SU-DHL-6 (cell line): ENCODE measurements at regions not wholly inside any gene's neighbourhood (a gene's known extent, or its start where the extent isn't known, plus 50 kb on each side); places are given as distances from the start of the nearest gene placed in this dataset.

Experiments
- H2AFZ ChIP-seq: fragments of 200-600 bp; sonication (generic); 2 replicates; pipeline ENCODE4 v1.6.1; 2014; ENCODE audit warnings: low read depth, mild to moderate bottlenecking, moderate library complexity, mixed read lengths, antibody characterized with exemption, low read length; ENCODE audit not compliant: severe bottlenecking
- H3F3A ChIP-seq: fragments of 200-600 bp; shearing (Covaris generic); 2 replicates; pipeline ENCODE4 v1.6.0; 2016; ENCODE audit warnings: antibody characterized with exemption, mild to moderate bottlenecking; ENCODE audit not compliant: insufficient read depth
- H3K27ac ChIP-seq: fragments of 200-600 bp; sonication (generic); 2 replicates; pipeline ENCODE4 v1.5.1; 2016; ENCODE audit warnings: low read depth, mild to moderate bottlenecking, low read length, moderate library complexity, mixed read lengths
- H3K27me3 ChIP-seq: fragments of 200-600 bp; sonication (generic), shearing (Covaris generic); 2 replicates; pipeline ENCODE4 v1.6.0; 2014; ENCODE audit warnings: mild to moderate bottlenecking, low read length
- H3K36me3 ChIP-seq: fragments of 200-600 bp; sonication (generic); 2 replicates; pipeline ENCODE4 v1.6.1; 2014; ENCODE audit warnings: mild to moderate bottlenecking, low read length, mixed read lengths
- H3K4me2 ChIP-seq: fragments of 300-600, 200-600 bp; shearing (Covaris generic), sonication (generic); 2 replicates; pipeline ENCODE4 v1.6.0; 2014; ENCODE audit warnings: low read length, low read depth, mild to moderate bottlenecking; ENCODE audit not compliant: poor library complexity, severe bottlenecking
- H3K4me3 ChIP-seq: fragments of 200-600 bp; sonication (generic); 2 replicates; pipeline ENCODE4 v1.5.1; 2014; ENCODE audit warnings: antibody characterized with exemption, low read length, mild to moderate bottlenecking, mixed read lengths; ENCODE audit not compliant: insufficient read depth, poor library complexity, severe bottlenecking
- H3K79me2 ChIP-seq: fragments of 200-600 bp; sonication (generic); 2 replicates; pipeline ENCODE4 v1.6.1; 2014; ENCODE audit warnings: mild to moderate bottlenecking, low read length, moderate library complexity; ENCODE audit not compliant: insufficient read depth
- H3K9ac ChIP-seq: fragments of 200-600 bp; sonication (generic); 2 replicates; pipeline ENCODE4 v1.7.0; 2014; ENCODE audit warnings: mild to moderate bottlenecking, low read length
- H3K9me2 ChIP-seq: fragments of 200-600 bp; sonication (generic); replicated peaks from 2 replicates; pipeline ENCODE4 v1.6.1; 2014; ENCODE audit warnings: low read length; ENCODE audit not compliant: insufficient read depth
- H3K9me3 ChIP-seq: fragments of 200-600 bp; sonication (generic); 2 replicates; pipeline ENCODE4 v1.6.1; 2014; ENCODE audit warnings: low read length, mixed read lengths; ENCODE audit not compliant: insufficient read depth
- H4K20me1 ChIP-seq: fragments of 200-600 bp; sonication (generic); 2 replicates; pipeline ENCODE4 v1.6.1; 2014; ENCODE audit warnings: low read depth, mild to moderate bottlenecking, antibody characterized with exemption, low read length, moderate library complexity, mixed read lengths
- CTCF ChIP-seq: fragments of 200-600 bp; sonication (generic); IDR thresholded peaks from one replicate; pipeline ENCODE4 v1.5.1; 2017; ENCODE audit warnings: antibody characterized with exemption, mild to moderate bottlenecking, low read length, moderate library complexity; ENCODE audit not compliant: insufficient read depth, poor library complexity, severe bottlenecking
- EZH2phosphoT487 ChIP-seq: fragments of 200-600 bp; sonication (generic), shearing (Covaris generic); conservative IDR thresholded peaks from 2 replicates; pipeline ENCODE4 v1.6.1; 2018; ENCODE audit warnings: mild to moderate bottlenecking, antibody characterized with exemption, low read length, moderate library complexity, mixed read lengths

GRCh38 chr11:19349340-19350025 is 108.7 kb upstream of the E2F8 start:
- Histone ChIP-seq H3K4me3 (no peak overlapping the region), H3K9me3 (no peaks in the 10 kb centered on the region), H3F3A (no peaks in the 10 kb centered on the region), H3K79me2 (no peaks in the 10 kb centered on the region), H2AFZ (no peak overlapping the region), H4K20me1 (no peaks in the 10 kb centered on the region), H3K27me3 (peaks cover 3% of the 10 kb centered on the region; the same call in 1 of the 2 replicates), H3K4me2 (no peak overlapping the region), H3K9me2 (no peaks in the 10 kb centered on the region), H3K27ac (no peak overlapping the region), H3K9ac (no peak overlapping the region), H3K36me3 (no peaks in the 10 kb centered on the region)
- TF ChIP-seq CTCF (no peak), EZH2phosphoT487 (no peak)

- Histone ChIP-seq H3K27me3 (peaks cover 3% of the 10 kb centered on the region; the same call in 1 of the 2 replicates), H3K9me3 (no peaks in the 10 kb centered on the region), H3K9ac (no peak overlapping the region), H3F3A (no peaks in the 10 kb centered on the region), H3K27ac (no peak overlapping the region), H3K9me2 (no peaks in the 10 kb centered on the region), H3K4me3 (no peak overlapping the region), H3K79me2 (no peaks in the 10 kb centered on the region), H3K36me3 (no peaks in the 10 kb centered on the region), H3K4me2 (no peak overlapping the region), H4K20me1 (no peaks in the 10 kb centered on the region), H2AFZ (no peak overlapping the region)
- no peak for TF ChIP-seq CTCF
- TF ChIP-seq EZH2phosphoT487: no peak
Observed at GRCh38 chr11:19347911-19348310, 107.2 kb upstream of the E2F8 start.

- Histone ChIP-seq H3K9ac (no peak overlapping the region), H3K27ac (no peak overlapping the region), H3K9me2 (no peaks in the 10 kb centered on the region), H4K20me1 (no peaks in the 10 kb centered on the region), H3K9me3 (no peaks in the 10 kb centered on the region), H3K27me3 (peaks cover 3% of the 10 kb centered on the region; the same call in 1 of the 2 replicates), H2AFZ (no peak overlapping the region), H3K4me3 (no peak overlapping the region), H3K4me2 (no peak overlapping the region), H3K79me2 (no peaks in the 10 kb centered on the region), H3F3A (no peaks in the 10 kb centered on the region), H3K36me3 (no peaks in the 10 kb centered on the region)
- TF ChIP-seq EZH2phosphoT487: 0 out of 2 replicates have a peak, but pooled peaks have one; percentile 67
- TF ChIP-seq CTCF: no peak
Observed at GRCh38 chr11:19345848-19346681, 105.3 kb upstream of the E2F8 start.
